ENCODE measurements at regions not wholly inside any gene's neighbourhood (a gene's known extent, or its start where the extent isn't known, plus 50 kb on each side); places are given as distances from the start of the nearest gene placed in this dataset.
"Not testable (repeated sequence)": the region's sequence is repeated elsewhere in the genome, so short reads cannot be mapped to it uniquely, and the experiment has no call there.

- DNase-seq: no peak
Observed at GRCh38 chr10:89952751-89953150, 251.4 kb downstream of the KIF20B start.

DNA sequence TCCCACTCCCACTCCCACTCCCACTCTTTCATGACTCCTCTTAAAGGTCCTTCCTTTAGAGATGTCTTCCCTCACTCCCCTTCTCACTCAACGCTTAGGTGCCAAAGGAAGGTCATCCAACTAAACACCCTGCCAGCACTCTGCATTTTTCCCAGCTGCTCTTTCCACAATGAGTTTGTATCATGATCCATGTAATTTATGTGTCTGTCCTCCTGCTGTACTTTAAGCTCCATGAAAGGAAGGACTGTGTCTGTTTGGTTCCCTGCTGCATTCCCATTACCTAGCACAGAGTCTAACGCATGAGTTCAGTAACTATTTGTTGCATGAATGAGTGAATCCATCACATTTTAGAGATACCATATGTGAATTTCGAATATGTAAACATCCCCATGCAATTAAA, 252.7 kb downstream of the KIF20B start:
- no peak for DNase-seq

DNA sequence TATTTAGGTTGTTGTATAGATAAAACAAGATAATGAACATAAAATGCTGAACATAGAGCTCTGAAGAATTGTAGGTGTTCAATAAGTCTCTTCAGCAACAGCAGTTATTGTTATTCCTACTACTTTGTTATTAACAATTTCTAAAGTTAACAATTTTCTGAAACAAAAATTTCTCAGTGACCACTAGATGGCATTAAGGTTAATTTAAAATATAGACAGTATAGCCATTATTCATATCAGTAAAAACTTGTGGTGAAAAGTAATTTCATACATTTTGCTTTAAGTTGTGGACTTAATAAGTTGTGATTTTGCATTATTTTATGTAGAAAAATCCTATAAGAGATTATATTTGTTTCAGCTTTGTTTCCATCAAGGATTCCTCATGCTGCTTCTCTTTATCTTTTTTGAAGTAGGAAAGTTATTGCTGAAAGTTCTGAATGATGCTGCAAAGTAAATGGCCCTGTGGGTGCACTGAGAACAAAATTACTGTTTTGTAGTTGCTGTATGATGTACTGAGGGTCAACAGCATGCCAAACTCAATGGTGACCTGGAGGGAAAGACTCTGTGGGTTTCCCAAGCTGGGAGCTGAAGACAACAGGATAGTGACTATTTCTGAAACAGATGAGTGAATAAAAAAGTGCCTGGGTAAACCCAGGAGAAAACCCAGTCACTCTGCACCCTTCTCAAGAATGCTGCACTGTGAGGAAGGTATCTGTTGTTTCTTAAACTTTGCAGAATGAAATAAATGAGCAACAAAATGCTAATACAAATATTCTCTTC, 253.6 kb downstream of the KIF20B start:
- DNase-seq: no peak

DNA sequence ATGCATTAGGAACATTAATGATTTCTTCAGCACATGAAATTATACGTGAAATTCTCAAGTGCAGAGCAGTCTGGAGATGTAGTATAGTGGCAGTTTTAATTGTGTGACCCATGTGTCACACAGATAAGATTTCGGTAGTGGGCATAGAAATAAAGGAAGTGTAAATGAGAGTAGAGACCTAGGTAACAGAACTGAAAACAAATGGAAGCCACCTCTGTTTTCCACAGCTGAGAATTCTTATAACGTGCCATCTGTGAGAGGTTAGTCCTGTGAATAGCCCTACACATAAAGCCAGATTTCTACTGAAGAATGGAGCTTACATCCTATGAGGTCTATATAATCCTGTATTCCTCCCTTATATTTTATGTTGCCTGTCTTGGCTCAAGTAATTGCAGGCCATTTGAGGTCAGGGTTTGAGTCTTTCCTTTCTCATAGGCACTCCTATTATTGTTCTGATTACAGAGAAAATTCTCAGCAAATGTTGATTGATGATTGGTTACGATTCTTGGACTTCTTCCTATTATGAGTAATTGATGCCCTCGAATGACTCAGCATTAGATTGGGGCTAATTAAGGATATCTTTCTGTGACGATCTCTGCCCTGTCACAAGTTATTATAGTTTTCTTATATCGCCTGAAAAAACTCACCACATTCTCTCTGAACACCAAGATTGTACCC, 258.2 kb downstream of the KIF20B start:
- no peak for DNase-seq

- DNase-seq: no peak
Observed at GRCh38 chr10:89963451-89964102, 262.2 kb downstream of the KIF20B start.

DNA sequence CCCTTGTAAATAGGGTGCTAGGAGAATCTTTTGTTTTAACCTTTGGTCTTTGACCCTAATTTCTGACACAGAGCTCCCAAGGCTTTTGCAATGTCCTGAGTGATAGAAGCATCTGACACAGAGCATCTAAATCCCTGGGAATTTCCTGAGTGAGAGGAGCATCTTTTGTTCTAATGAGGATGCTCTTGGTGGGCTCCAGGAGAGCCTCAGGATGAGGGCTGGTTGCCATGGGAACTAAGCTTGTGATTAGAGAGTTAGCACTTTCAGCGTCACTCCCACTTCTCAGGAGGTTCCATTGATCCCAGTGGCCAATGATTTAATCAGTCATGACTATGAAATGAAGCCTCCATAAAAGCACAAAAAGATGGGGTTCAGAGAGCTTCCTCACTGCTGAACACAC, 264.8 kb downstream of the KIF20B start:
- no peak for DNase-seq

DNA sequence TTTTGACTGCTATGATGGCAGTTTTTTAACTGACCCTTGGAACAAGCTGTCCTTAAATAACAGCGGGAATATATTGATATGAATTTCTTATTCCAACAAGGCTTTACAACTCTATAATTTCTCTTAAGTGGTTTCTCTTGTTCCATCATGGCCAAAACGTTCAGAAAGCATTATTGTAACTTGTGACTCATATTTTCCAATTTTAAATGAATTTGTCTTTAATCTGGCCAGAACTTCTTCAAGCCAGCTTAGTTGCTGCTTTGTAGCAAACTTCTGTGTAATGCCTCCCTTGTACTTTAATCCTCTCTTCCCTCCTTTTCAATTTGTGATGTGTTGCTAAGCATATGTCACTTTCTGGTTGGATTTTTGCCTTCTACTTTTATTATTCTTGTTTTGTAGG, 271.9 kb downstream of the KIF20B start:
- DNase-seq: no peak

- no peak for DNase-seq
Observed at GRCh38 chr10:89975071-89975470, 273.7 kb downstream of the KIF20B start.

DNA sequence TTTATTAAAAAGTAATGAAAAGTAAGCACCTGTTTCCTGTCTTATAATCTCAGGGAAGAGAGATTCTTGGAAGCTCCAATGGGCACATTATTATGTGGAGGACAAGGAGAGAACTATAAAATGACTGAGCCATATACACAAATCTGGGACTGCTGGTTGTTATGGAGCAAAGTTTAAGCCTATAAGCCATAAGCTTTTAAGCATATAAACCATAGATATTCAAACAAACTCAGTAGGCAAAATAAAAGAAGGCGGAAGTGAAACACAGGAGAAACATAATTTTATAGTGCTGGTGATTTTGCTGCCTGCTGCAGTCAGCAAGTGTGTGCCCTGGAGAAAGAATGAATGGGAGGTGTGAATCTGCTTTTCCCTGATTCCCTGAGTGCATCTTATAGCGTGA, 274.4 kb downstream of the KIF20B start:
- no peak for DNase-seq

- DNase-seq: no peak
Observed at GRCh38 chr10:89978081-89978480, 276.7 kb downstream of the KIF20B start.

DNA sequence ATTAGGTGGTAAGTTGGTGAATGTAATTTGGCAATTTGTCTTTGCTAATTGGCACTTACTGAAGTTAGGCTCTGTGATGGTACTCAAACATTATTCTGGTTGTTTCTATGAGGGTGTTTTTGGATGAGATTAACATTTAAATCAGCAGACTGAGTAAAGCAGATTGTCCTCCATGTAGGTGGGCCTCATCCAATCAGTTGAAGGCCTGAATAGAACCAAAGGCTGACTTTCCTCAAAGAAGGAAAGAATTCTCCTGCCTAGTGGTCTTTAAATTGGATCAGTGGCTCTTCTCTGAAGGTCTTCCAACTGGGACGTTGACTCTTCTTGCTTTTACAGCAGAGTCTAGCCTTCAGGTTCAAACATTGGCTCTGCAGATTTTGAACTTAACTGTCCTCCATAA, 278.3 kb downstream of the KIF20B start:
- DNase-seq: no peak

GRCh38 chr10:89980166-89980565, 278.8 kb downstream of the KIF20B start:
- DNase-seq: no peak

GRCh38 chr10:89981891-89982290, 280.5 kb downstream of the KIF20B start:
- DNase-seq: no peak

DNA sequence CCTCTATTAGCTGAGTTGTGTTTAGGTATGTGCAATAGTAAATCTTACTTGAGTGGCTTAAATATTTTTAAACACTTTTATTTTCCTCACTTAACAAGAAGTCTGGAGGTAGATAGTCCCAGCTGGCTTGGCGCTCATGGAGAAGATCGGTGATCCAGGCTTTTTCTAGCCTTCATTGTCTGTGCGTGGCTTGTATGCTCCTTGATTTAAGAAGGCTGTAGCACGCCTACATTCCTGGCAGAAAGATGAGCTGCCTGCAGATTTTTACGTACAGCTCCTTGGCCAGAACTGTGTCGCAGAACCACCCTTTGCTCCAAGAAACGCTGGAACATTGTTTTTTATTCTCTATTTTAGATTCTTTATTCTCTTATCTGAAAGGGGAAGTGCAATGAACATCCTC, 284.1 kb downstream of the KIF20B start:
- DNase-seq: no peak

GRCh38 chr10:89988361-89988760, 287.0 kb downstream of the KIF20B start:
- not testable (repeated sequence) for DNase-seq

DNA sequence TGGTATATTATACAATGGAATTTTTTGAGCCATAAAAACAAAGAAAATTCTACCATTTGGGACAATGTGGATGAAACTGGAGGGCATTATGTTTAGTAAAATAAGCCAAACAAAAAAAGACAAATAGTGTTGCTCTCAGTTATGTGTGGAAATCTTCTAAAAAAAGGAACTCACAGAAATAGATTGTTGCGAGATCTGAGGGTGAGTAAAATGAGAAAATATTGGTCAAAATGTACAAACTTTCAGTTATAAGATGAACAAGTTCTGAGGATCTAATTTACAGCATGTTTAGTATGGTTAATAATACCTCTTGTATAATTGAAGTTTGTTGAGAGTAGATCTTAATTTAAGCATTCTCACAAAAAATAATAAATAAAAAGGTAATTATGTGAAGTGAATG, 291.2 kb downstream of the KIF20B start:
- DNase-seq: no peak

- no peak for DNase-seq
Observed at GRCh38 chr10:90007226-90007625, 305.8 kb downstream of the KIF20B start.

DNA sequence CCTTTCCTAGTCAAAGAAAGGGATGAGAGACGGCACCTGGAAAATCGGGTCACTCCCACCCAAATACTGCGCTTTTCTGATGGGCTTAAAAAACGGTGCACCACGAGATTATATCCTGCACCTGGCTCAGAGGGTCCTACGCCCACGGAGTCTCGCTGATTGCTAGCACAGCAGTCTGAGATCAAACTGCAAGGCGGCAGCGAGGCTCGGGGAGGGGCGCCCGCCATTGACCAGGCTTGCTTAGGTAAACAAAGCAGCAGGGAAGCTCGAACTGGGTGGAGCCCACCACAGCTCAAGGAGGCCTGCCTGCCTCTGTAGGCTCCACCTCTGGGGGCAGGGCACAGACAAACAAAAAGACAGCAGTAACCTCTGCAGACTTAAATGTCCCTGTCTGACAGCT, 309.9 kb downstream of the KIF20B start:
- not testable (repeated sequence) for DNase-seq

- no peak for DNase-seq
Observed at GRCh38 chr10:90018819-90019218, 317.4 kb downstream of the KIF20B start.

DNA sequence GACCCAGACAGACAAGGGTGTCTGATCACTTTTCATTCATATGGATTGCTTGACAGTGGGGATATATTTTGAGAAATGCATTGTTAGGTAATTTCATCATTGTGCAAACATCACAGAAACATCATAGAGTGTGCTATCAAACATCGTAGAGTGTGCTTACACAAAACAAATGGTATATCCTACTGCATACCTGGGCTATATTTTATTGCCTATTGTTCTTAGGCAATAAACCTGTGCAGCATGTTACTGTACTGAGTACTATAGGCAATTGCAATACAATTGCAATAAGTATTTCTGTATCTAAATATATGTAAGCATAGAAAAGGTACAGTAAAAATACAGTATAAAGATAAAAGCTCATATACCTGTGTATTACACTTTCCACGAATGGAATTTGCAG, 319.1 kb downstream of the KIF20B start:
- no peak for DNase-seq

DNA sequence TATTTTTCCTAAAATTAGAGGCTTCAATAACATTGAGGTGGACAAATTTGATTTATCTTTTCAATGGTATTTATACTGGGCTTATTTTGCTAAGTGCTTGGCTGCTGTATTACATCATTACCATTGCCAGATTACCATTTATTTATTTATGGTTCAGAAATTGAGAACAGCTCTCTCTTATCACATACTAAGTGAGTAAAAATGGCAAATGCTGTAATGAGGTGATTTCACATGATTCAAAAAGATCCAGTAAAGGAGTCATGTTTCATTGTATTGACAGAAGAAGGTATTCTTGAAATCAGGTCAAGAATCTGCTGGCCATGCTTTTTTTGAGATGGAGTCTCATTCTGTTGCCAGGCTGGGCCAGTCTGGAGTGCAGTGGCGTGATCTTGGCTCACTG, 322.6 kb downstream of the KIF20B start:
- no peak for DNase-seq

DNA sequence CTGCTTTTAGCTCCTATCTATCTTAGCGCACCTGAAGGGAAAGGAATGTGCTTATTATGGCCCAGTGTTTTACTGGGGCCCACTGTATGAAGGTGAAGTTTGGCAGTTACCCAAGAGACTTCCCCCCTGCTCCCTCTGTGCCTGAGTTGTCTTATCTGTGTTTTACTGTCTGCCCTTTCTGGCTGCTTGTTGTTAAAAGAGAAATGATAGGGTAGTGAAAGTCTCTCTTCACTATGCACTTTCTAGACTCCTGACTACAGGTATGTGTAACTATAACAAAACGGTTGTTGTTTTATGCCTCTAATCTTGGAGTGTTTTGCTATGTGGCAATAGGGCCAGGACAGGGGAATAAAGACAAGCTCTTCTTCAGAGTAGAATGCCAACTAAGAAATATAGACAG, 326.9 kb downstream of the KIF20B start:
- DNase-seq: no peak

- DNase-seq: no peak
Observed at GRCh38 chr10:90031776-90032175, 330.4 kb downstream of the KIF20B start.

DNA sequence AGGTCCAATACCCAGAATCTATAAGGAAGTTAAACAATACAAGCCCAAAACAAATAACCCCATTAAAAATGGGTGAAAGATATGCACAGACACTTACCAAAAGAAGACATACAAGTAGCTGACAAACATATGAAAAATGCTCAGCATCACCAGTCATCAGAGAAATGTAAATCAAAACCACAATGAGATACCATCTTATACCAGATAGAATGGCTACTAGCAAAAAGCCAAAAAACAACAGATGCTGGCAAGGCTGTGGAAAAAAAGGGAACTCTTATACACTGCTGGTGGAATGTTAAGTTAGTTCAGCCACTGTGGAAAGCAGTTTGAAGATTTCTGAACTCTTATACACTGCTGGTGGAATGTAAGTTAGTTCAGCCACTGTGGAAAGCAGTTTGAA, 331.1 kb downstream of the KIF20B start:
- DNase-seq: no peak

All from amniotic stem cell (primary cell).